Epithelial cell of prostate (primary cell): ENCODE measurements at regions not wholly inside any gene's neighbourhood (a gene's known extent, or its start where the extent isn't known, plus 50 kb on each side); places are given as distances from the start of the nearest gene placed in this dataset.

Experiments used
- DNase-seq: peaks from one replicate; pipeline ENCODE4 v3.0.0-alpha.2; 2011; ENCODE audit warnings: low read depth, low spot score
- H3K27ac ChIP-seq: fragments of 450-650 bp; 2 replicates; pipeline ENCODE4 v1.5.1; 2017; ENCODE audit warnings: mild to moderate bottlenecking

- H3K27ac ChIP-seq, result no peak overlapping the region
- no peak for DNase-seq
These were observed 81.7 kb upstream of the TENT5A start for GRCh38 chr6:81834141-81834681.

DNA sequence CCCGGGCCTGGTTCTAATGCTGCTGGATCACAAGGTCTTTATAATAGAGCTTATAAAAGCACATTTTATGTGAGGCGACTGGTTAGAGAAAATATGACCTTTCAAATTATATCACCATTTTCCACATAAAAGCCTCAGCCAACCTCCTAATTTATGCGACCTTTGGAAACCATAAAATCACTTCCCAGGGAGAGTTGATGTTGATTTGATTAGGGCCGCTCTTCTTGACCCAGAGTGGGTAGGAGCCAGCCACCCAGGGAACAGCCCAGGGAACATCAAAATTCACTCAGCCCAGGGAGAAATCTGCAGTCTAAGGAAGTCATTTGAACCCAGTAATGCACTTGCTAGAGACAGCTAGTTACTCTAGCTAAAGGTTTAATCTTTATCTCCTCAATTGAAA lies 79.8 kb upstream of the TENT5A start:
- DNase-seq, result no peak
- H3K27ac ChIP-seq, result no peak overlapping the region

GRCh38 chr6:81831274-81831673 lies 78.8 kb upstream of the TENT5A start:
- DNase-seq, result no peak

GRCh38 chr6:81826784-81827183 lies 74.3 kb upstream of the TENT5A start:
- no peak for DNase-seq
- H3K27ac ChIP-seq, result no peak overlapping the region

More at GRCh38 chr6:81831274-81831673, 78.8 kb upstream of the TENT5A start:
- H3K27ac ChIP-seq, result no peak overlapping the region

GRCh38 chr6:81822568-81822967 lies 70.1 kb upstream of the TENT5A start:
- no peak overlapping the region for H3K27ac ChIP-seq
- no peak for DNase-seq

DNA sequence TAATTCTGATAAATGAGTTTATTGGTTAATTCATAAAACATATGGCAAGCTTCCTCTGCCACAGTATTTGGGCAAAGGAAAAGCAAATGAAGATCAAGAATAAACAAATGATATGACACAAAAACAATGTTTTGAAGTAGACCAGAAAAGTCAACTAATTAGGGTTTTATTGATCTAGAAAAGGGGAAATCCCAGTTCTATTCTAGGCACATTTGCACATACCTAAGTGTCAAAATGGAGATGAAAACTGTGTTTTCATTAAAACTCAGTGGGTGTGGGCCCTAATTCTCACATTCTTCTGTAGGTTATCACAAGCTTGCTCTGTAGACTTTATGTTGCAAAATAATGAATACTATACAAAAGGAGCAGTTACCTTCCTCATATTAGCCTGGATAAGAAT lies 69.0 kb upstream of the TENT5A start:
- DNase-seq, result no peak
- no peak overlapping the region for H3K27ac ChIP-seq

- no peak overlapping the region for H3K27ac ChIP-seq
- DNase-seq, result no peak
These were observed 68.5 kb upstream of the TENT5A start for GRCh38 chr6:81820980-81821379.

- no peak overlapping the region for H3K27ac ChIP-seq
- DNase-seq, result no peak
These were observed 67.9 kb upstream of the TENT5A start for GRCh38 chr6:81820422-81820821.

DNA sequence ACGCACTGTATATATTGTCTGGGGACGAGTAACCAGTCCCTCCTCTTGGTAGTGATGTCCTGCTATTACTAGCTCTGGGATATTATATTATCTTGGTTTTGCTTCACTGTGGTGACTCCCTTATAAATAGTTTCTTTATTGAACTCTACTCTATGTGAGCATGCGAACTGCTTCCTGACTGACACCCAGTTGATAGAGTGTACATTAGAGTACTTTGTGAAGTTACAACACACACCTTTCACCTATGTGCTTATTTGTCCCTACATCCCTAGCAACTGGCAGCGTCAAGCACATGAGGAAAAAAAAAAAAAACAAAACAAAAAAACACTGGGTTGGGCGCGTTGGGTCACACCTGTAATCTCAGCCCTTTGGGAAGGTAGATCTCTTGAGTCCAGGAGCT lies 67.3 kb upstream of the TENT5A start:
- H3K27ac ChIP-seq, result no peak overlapping the region
- no peak for DNase-seq

GRCh38 chr6:81818901-81819361 lies 66.5 kb upstream of the TENT5A start:
- no peak for DNase-seq
- no peak overlapping the region for H3K27ac ChIP-seq

DNA sequence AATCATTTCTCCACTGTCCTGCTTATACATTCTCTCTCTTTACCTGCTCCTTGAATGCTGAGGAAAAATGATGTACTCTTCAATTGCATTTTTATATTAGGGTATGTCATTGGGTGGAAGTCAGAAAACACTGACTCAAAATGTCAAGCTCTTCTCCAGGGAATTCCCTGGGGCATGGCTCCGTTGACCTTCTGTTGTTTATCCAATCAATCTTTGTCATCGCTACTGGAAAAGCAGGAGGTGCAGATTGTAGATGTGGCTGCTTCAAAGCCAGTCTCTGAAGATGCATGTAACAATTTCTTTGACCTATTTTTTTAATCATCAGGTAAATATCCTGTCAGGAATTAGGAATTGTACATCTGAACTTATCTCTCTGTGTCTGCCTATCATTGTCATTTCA lies 63.9 kb upstream of the TENT5A start:
- no peak overlapping the region for H3K27ac ChIP-seq
- DNase-seq, result no peak

DNA sequence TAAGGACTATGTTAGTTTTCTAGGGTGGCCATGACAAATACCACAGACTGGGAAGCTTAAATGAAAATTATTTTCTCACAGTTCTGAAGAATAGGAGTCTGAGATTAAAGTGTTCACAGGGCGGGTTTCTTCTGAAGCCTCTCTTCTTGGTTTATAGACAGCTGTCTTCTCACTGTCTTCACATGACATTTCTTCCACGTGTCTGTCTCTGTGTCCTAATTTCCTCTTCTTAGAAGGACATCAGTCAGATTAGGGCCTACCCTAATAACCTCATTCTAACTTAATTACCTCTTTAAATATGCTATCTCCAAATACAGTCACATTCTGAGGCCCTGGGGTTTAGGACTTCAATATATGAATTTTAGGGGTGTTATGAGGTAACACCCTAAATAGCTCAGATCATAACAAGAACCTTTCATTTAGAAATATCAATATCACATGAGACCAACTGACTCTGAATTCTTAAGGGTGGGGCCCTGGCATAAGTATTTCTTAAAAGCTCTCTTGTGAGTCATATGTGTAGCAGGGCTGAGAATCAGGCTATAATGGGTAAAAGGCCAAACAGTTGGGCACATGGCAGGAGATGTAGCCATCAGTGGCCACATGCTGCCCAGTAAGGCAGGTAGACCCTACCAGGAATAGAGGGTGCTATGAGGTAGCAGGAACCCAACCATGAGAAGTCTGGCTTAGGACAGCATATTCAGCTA lies 62.0 kb upstream of the TENT5A start:
- peak; percentile 12 for DNase-seq
- H3K27ac ChIP-seq, result no peak overlapping the region

DNA sequence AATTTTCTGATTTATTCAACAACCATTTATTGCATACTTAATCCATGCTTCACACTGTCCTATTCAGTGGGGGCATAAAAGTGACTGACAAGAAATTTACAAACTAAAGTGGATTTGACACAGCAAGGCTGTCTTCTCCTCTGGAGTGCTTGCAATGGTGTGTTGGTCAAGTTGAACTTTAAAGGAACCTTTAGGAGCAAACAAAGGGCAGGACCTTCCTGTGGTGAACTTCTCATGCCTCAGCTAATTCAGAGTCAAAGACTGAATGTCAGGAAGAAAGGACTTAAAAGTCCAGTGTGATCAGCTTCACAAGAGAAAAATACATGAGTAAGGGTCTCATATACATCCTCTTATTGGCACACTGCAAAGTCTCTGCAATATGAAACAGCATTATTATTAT lies 60.8 kb upstream of the TENT5A start:
- DNase-seq, result no peak
- no peak overlapping the region for H3K27ac ChIP-seq

- H3K27ac ChIP-seq, result no peak overlapping the region
- no peak for DNase-seq
These were observed 59.9 kb upstream of the TENT5A start for GRCh38 chr6:81812401-81812800.

GRCh38 chr6:81808851-81809570 lies 56.5 kb upstream of the TENT5A start:
- no peak overlapping the region for H3K27ac ChIP-seq
- no peak for DNase-seq

DNA sequence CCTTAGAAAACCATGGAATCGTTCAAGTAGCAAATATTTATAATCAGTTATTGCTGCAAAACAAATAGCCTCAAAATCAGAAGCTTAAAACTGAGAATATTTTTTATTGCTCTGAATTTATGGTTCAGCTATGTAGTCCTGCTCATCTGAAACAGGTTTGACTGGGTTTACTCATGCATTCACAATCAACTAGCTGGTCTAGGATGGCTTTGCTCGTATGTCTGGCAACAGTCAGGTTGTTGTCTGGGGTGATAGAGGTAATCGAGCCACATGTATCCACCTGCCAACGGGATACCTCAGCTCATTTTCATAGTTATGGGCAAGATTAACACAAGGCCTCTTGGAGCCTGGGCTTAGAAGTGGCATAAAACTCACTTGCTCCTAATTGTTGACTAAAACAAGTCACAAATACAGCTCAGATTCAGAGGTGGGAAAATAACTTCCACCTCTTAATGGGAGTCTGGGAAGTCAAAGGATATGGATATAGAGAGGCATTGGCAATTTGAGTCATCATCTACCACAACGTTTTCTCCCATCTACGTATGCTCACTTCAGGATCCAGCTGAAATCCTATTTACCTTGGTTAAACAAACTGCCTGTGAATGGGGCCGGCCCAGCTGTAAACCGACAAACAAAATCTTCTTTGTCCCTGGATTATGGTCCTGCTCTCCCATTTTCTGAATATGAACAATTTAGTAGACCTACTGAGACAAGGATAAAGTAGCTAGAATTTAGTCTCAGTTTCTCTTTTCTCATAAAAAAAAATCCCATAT lies 54.5 kb upstream of the TENT5A start:
- H3K27ac ChIP-seq, result peak overlapping the region; percentile 2
- peak; percentile 87 for DNase-seq

DNA sequence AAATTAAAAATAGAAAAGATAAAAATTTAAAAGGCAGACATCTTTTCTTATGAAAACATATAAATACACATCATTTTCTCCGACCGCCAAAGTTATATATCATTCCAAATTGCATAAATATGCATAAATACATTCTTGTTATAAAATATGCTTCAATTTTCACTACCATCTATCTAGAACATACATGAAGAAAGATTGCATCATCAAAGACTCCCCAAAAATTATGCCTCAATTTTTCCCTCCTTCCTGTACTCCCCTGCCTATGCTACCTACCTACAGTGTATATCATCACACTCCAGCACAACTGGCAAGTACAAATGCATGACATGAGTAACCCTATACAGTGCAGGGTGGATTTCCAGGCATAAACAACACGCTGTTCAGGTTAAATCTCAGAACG lies 49.9 kb upstream of the TENT5A start:
- no peak for DNase-seq

More for the DNA sequence above, 49.9 kb upstream of the TENT5A start:
- H3K27ac ChIP-seq, result no peak overlapping the region
